Colonic mucosa (tissue), 4 donors: ENCODE measurements at regions not wholly inside any gene's neighbourhood (a gene's known extent, or its start where the extent isn't known, plus 50 kb on each side); places are given as distances from the start of the nearest gene placed in this dataset.

Experiments used
- DNase-seq: peaks from one replicate; pipeline ENCODE4 v3.0.0-alpha.2; 2020
- H3K27ac ChIP-seq: fragments of 200-600 bp; one replicate; pipeline ENCODE4 v1.8.0; 2021
- H3K27me3 ChIP-seq: fragments of 200-600 bp; one replicate; pipeline ENCODE4 v1.8.0; 2021
- H3K36me3 ChIP-seq: fragments of 200-600 bp; one replicate; pipeline ENCODE4 v1.8.0; 2021
- H3K4me1 ChIP-seq: fragments of 200-600 bp; one replicate; pipeline ENCODE4 v1.8.0; 2021; ENCODE audit warnings: mild to moderate bottlenecking
- H3K4me3 ChIP-seq: fragments of 200-600 bp; one replicate; pipeline ENCODE4 v1.8.0; 2021
- H3K9ac ChIP-seq, 2 donors: one replicate each; pipeline ENCODE4 v1.7.0; 2013; ENCODE audit warnings: control low read depth in 2 of 2, low read depth in 2 of 2, low read length in 2 of 2
- H3K9me3 ChIP-seq: fragments of 200-600 bp; one replicate; pipeline ENCODE4 v1.8.0; 2021
- intact Hi-C: fragments of 100-400 bp; cut with DNase I; formaldehyde crosslinking; loops from one replicate; pipeline ENCODE4 v1.14.1; 2022
- TF ChIP-seq, protein P1 (sequence below): fragments of 200-600 bp; IDR thresholded peaks from one replicate; pipeline ENCODE4 v1.8.0; 2022; ENCODE audit warnings: antibody characterized with exemption, mild to moderate bottlenecking
- donor health status: healthy.
- donor health status: DM: no; HTN: no; CAD: no.
- donor health status: DM: no; HTN: no; CAD: no.

DNA sequence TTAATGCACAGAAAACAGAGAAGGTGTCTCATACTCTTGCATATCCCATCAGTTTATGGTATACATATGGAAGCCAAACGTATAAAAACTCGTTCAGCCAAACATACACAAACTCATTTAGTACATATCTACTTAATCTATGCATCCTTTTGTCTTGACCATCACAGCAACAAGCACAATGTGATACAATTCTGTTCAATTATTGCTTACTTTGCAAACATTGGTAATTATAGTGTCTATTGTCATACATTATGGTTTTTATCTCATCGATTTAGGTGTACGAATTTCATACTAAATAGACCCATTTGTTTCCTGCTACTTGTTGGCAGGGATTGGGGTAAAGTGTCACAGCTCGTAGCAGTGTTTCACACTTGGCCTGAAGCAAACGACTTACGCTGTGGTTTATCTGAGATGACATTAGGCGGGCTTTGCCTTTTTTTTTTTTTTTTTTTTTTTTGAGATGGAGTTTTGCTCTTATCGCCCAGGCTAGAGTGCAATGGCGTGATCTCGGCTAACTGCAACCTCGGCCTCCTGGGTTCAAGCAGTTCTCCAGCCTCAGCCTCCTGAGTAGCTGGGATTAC lies 425.9 kb upstream of the JARID2 start:
- no peak overlapping the region for H3K9ac ChIP-seq
- intact Hi-C loops: no loop called here
- no peak for DNase-seq
- no peaks in the 10 kb centered on the region for H3K36me3 ChIP-seq
- H3K27ac ChIP-seq: no peak overlapping the region
- TF ChIP-seq, protein P1, sequence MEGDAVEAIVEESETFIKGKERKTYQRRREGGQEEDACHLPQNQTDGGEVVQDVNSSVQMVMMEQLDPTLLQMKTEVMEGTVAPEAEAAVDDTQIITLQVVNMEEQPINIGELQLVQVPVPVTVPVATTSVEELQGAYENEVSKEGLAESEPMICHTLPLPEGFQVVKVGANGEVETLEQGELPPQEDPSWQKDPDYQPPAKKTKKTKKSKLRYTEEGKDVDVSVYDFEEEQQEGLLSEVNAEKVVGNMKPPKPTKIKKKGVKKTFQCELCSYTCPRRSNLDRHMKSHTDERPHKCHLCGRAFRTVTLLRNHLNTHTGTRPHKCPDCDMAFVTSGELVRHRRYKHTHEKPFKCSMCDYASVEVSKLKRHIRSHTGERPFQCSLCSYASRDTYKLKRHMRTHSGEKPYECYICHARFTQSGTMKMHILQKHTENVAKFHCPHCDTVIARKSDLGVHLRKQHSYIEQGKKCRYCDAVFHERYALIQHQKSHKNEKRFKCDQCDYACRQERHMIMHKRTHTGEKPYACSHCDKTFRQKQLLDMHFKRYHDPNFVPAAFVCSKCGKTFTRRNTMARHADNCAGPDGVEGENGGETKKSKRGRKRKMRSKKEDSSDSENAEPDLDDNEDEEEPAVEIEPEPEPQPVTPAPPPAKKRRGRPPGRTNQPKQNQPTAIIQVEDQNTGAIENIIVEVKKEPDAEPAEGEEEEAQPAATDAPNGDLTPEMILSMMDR: no peak
- no peaks in the 10 kb centered on the region for H3K4me1 ChIP-seq
- H3K27me3 ChIP-seq: no peaks in the 10 kb centered on the region
- H3K4me3 ChIP-seq: no peak overlapping the region
- H3K9me3 ChIP-seq: no peaks in the 10 kb centered on the region

- H3K36me3 ChIP-seq: no peaks in the 10 kb centered on the region
- TF ChIP-seq, protein P1: no peak
- no peak overlapping the region for H3K9ac ChIP-seq
- intact Hi-C loops: no loop called here
- no peak overlapping the region for H3K27ac ChIP-seq
- H3K4me3 ChIP-seq: no peak overlapping the region
- H3K9me3 ChIP-seq: no peaks in the 10 kb centered on the region
- peaks cover 8% of the 10 kb centered on the region for H3K4me1 ChIP-seq
- DNase-seq: no peak
- no peaks in the 10 kb centered on the region for H3K27me3 ChIP-seq
These were observed 423.8 kb upstream of the JARID2 start for GRCh38 chr6:14822012-14822553.

DNA sequence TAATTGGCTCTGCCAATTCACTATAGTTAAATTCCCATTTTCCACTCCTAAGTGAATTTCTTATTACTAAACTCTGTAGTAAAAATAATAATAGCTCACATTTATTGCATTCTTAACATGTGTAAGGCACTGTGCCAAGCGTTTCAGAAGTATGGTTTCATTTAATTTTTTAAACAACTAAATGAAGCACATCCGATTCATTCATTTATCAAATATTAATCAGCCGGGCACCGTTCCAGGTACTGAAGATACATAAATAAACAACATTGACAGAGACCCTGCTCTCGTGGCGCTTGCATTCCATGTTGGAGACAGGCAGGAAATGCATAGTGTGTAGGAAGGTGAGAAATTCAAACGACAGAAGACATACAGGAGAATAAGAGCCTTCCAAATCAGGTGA lies 423.2 kb upstream of the JARID2 start:
- Histone ChIP-seq H3K4me1 (peaks cover 8% of the 10 kb centered on the region), H3K36me3 (no peaks in the 10 kb centered on the region), H3K9me3 (no peaks in the 10 kb centered on the region), H3K4me3 (no peak overlapping the region), H3K27ac (no peak overlapping the region), H3K9ac (no peak overlapping the region), H3K27me3 (no peaks in the 10 kb centered on the region)
- TF ChIP-seq, protein P1: no peak
- no peak for DNase-seq
- intact Hi-C loops: no loop called here

- no peak overlapping the region for H3K9ac ChIP-seq
- no peaks in the 10 kb centered on the region for H3K9me3 ChIP-seq
- intact Hi-C loops: no loop called here
- H3K27me3 ChIP-seq: no peaks in the 10 kb centered on the region
- no peak overlapping the region for H3K27ac ChIP-seq
- H3K4me1 ChIP-seq: peaks cover 8% of the 10 kb centered on the region
- DNase-seq: no peak
- TF ChIP-seq, protein P1: no peak
- no peaks in the 10 kb centered on the region for H3K36me3 ChIP-seq
- H3K4me3 ChIP-seq: no peak overlapping the region
These were observed 421.8 kb upstream of the JARID2 start for GRCh38 chr6:14824060-14824459.

- Histone ChIP-seq H3K27ac (peak overlapping the region; percentile 51), H3K9me3 (no peaks in the 10 kb centered on the region), H3K4me1 (peaks cover 8% of the 10 kb centered on the region), H3K9ac (peak overlapping the region in 1 of 2 donors; percentile 1), H3K4me3 (no peak overlapping the region), H3K36me3 (no peaks in the 10 kb centered on the region), H3K27me3 (no peaks in the 10 kb centered on the region)
- TF ChIP-seq, protein P1: no peak
- intact Hi-C loops: no loop called here
- peak; percentile 32 for DNase-seq
These were observed 421.2 kb upstream of the JARID2 start for GRCh38 chr6:14824484-14825275.
